GM12892 (cell line): ENCODE measurements at regions not wholly inside any gene's neighbourhood (a gene's known extent, or its start where the extent isn't known, plus 50 kb on each side); places are given as distances from the start of the nearest gene placed in this dataset.

Experiments
- POLR2A ChIP-seq: IDR thresholded peaks from 2 replicates; pipeline ENCODE4 v1.6.1; 2011; ENCODE audit warnings: low read depth, low read length, control low read depth
- POLR2AphosphoS5 ChIP-seq: IDR thresholded peaks from 2 replicates; pipeline ENCODE4 v1.6.1; 2011; ENCODE audit warnings: low read depth, low read length, control low read depth
- TAF1 ChIP-seq: IDR thresholded peaks from 2 replicates; pipeline ENCODE4 v1.6.1; 2011; ENCODE audit warnings: low read depth, mild to moderate bottlenecking, control low read depth, low read length, borderline replicate concordance

DNA sequence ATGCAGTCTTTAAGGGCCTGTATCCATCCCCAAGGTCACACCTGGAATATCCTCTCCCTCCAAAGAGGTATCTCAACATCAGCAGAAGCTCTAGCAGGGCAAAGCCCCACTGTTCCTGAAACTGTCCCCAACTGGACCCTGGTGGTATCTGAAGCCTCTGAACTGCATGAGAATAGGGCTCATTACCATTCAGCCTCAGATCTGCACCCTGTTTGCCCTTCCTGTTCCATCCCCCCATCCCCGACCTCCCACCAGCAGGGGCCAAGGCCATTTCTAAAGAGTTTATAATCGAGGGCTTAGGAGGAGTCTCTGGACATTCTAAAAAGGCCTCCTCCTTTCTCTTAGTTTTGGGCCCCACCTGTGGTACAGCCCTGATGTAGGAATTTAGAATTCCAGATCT, 74.0 kb upstream of the THY1 start:
- TF ChIP-seq POLR2AphosphoS5 (no peak), POLR2A (no peak), TAF1 (no peak)
